Prostate gland (tissue), 2 donors: ENCODE measurements at regions not wholly inside any gene's neighbourhood (a gene's known extent, or its start where the extent isn't known, plus 50 kb on each side); places are given as distances from the start of the nearest gene placed in this dataset.

ENCODE experiments used
- CTCF ChIP-seq, 4 experiments: fragments of 200-600 bp in 2 of 4; fragments of 450-650 bp in 2 of 4; sonication (generic) in 2 of 4; IDR thresholded peaks; 1 replicate in 3 of 4; 2 replicates in 1 of 4; pipeline ENCODE4 v1.5.1; 2016 to 2019; ENCODE audit warnings: antibody characterized with exemption in 4 of 4, mild to moderate bottlenecking in 2 of 4, moderate library complexity in 2 of 4
- POLR2A ChIP-seq: fragments of 450-650 bp; IDR thresholded peaks from one replicate; pipeline ENCODE4 v1.6.1; 2016; ENCODE audit warnings: antibody characterized with exemption, mild to moderate bottlenecking

- TF ChIP-seq CTCF (IDR thresholded peaks at IDR 0.05) (no peak), POLR2A (no peak)
Measured at GRCh38 chr4:64814616-64815015, 405.4 kb upstream of the TECRL start.
